ENCODE measurements at regions not wholly inside any gene's neighbourhood (a gene's known extent, or its start where the extent isn't known, plus 50 kb on each side); places are given as distances from the start of the nearest gene placed in this dataset.

GRCh38 chr9:17930071-17930470, 351.2 kb downstream of the SH3GL2 start:
- no peak overlapping the region for H4K91ac ChIP-seq (ENCODE audit: insufficient read length, low read depth, low read length)
- WGBS (ENCODE audit: extremely low coverage, insufficient read length, low lambda C conversion rate), result no CpG with 5 or more reads among the region's 5 CpGs
- no peak overlapping the region for H4K5ac ChIP-seq (ENCODE audit: insufficient read length, low read depth, low read length)
- no peak overlapping the region for H3T11ph ChIP-seq (ENCODE audit: low read length)
- H3K14ac ChIP-seq (ENCODE audit: insufficient read depth, low read length), result no peak overlapping the region
- no peak overlapping the region for H3K9ac ChIP-seq (ENCODE audit: extremely low read depth, insufficient read length, low read length)
- H4K8ac ChIP-seq (replicated peaks; ENCODE audit: insufficient read length, low read depth, low read length), result no peak overlapping the region
- no peaks in the 10 kb centered on the region for H3K27me3 ChIP-seq (ENCODE audit: insufficient read depth, low read length)
- no peak for TF ChIP-seq CTCF (conservative IDR thresholded peaks at IDR 0.05)
- H3K4ac ChIP-seq (ENCODE audit: low read depth, low read length), result no peak overlapping the region
- H3K79me1 ChIP-seq (ENCODE audit: insufficient read depth, low read depth, low read length, poor library complexity, severe bottlenecking), result no peaks in the 10 kb centered on the region
- no peaks in the 10 kb centered on the region for H4K20me1 ChIP-seq (ENCODE audit: control insufficient read depth, insufficient read depth, insufficient read length)
- no peak overlapping the region for H2BK5ac ChIP-seq (ENCODE audit: insufficient read length, low read length)
- H3K23me2 ChIP-seq (ENCODE audit: insufficient read length, low read depth, low read length, poor library complexity, severe bottlenecking), result no peaks in the 10 kb centered on the region
- Mint-ChIP-seq H3K36me3 (ENCODE audit: insufficient read depth in 1 of 3, low read depth in 3 of 3) (no peaks in the 10 kb centered on the region), H3K27ac (no peak overlapping the region), H3K4me1 (peaks cover 32% of the 10 kb centered on the region in 2 experiments), H3K4me3 (no peak overlapping the region), H3K9me3 (no peaks in the 10 kb centered on the region), H3K27me3 (ENCODE audit: low read depth) (no peaks in the 10 kb centered on the region)
- H3K4me2 ChIP-seq (ENCODE audit: insufficient read depth, insufficient read length, low read length), result no peak overlapping the region
- H2AK5ac ChIP-seq (ENCODE audit: insufficient read length, low read length), result no peak overlapping the region
- no peak overlapping the region for H2BK20ac ChIP-seq (ENCODE audit: low read depth, low read length, poor library complexity, severe bottlenecking)
- H2BK120ac ChIP-seq (ENCODE audit: low read depth, low read length, poor library complexity, severe bottlenecking), result no peak overlapping the region
- no peak overlapping the region for H3K18ac ChIP-seq (ENCODE audit: insufficient read length, low read depth, low read length)
- no peak overlapping the region for H2AFZ ChIP-seq (ENCODE audit: low read length)
- no peak overlapping the region for H3K27ac ChIP-seq (ENCODE audit: insufficient read length, low read depth, low read length)
- H2BK15ac ChIP-seq (ENCODE audit: low read depth, low read length), result no peak overlapping the region
- H3K4me1 ChIP-seq (ENCODE audit: insufficient read depth, low read length), result peaks cover 12% of the 10 kb centered on the region; the same call in 1 of the 2 replicates
- no peak overlapping the region for H3K56ac ChIP-seq (ENCODE audit: insufficient read length, low read depth, low read length)
- H3K9me3 ChIP-seq (ENCODE audit: control insufficient read depth, low read depth, low read length), result no peaks in the 10 kb centered on the region
- no peak overlapping the region for H3K23ac ChIP-seq (ENCODE audit: insufficient read length, low read depth, low read length)
- no peak for DNase-seq
- no peaks in the 10 kb centered on the region for H3K79me2 ChIP-seq (ENCODE audit: insufficient read depth, low read length)
- H2BK12ac ChIP-seq (ENCODE audit: insufficient read length, low read depth, low read length), result no peak overlapping the region
